Loucy (cell line): ENCODE measurements at regions not wholly inside any gene's neighbourhood (a gene's known extent, or its start where the extent isn't known, plus 50 kb on each side); places are given as distances from the start of the nearest gene placed in this dataset.

Experiments
- EZH2phosphoT487 ChIP-seq: fragments of 200-600 bp; IDR thresholded peaks from 2 replicates; pipeline ENCODE4 v1.6.1; 2018; ENCODE audit warnings: antibody characterized with exemption, mild to moderate bottlenecking, moderate library complexity, borderline replicate concordance
- TF ChIP-seq, protein P1 (sequence below): fragments of 200-600 bp; sonication (generic); conservative IDR thresholded peaks from 2 replicates; pipeline ENCODE4 v1.5.1; 2014; ENCODE audit warnings: mild to moderate bottlenecking, antibody characterized with exemption, low read length

DNA sequence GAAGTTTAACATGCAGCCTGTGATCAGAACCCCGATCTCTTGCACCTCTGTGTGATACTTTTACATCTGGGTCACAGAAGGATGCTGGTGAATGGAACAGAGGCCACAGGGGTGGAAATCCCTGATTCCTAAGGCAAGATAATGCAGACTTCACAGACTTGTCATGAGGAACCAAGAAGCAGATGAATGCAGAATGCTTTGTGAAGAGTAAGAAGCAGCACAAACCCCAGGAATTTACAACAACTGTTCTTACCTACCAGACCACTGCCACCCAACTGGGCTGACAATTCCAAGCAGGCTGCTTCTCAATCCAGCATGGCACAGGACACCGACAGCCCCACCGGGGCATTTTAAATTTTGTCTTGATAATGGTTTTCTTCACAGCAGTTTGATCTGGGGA lies 113.2 kb upstream of the CD93 start:
- TF ChIP-seq, protein P1, sequence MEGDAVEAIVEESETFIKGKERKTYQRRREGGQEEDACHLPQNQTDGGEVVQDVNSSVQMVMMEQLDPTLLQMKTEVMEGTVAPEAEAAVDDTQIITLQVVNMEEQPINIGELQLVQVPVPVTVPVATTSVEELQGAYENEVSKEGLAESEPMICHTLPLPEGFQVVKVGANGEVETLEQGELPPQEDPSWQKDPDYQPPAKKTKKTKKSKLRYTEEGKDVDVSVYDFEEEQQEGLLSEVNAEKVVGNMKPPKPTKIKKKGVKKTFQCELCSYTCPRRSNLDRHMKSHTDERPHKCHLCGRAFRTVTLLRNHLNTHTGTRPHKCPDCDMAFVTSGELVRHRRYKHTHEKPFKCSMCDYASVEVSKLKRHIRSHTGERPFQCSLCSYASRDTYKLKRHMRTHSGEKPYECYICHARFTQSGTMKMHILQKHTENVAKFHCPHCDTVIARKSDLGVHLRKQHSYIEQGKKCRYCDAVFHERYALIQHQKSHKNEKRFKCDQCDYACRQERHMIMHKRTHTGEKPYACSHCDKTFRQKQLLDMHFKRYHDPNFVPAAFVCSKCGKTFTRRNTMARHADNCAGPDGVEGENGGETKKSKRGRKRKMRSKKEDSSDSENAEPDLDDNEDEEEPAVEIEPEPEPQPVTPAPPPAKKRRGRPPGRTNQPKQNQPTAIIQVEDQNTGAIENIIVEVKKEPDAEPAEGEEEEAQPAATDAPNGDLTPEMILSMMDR: no peak
- no peak for TF ChIP-seq EZH2phosphoT487
